Mesothelial cell of epicardium (in vitro differentiated cells): ENCODE measurements at regions not wholly inside any gene's neighbourhood (a gene's known extent, or its start where the extent isn't known, plus 50 kb on each side); places are given as distances from the start of the nearest gene placed in this dataset.

Experiments
- DNase-seq, 2 experiments: peaks; one replicate each; pipeline ENCODE4 v3.0.0; 2021; ENCODE audit warnings: low spot score in 2 of 2; ENCODE audit not compliant: unreplicated experiment in 2 of 2
- H3K27ac Mint-ChIP-seq: 2 replicates; pipeline ENCODE4 v1.8.0; 2021; ENCODE audit warnings: mixed read lengths
- H3K27me3 Mint-ChIP-seq: 2 replicates; pipeline ENCODE4 v1.8.0; 2021; ENCODE audit warnings: low read depth, mixed read lengths
- H3K36me3 Mint-ChIP-seq: 2 replicates; pipeline ENCODE4 v1.8.0; 2021; ENCODE audit warnings: mixed read lengths
- H3K4me1 Mint-ChIP-seq: 2 replicates; pipeline ENCODE4 v1.8.0; 2021; ENCODE audit warnings: mixed read lengths
- H3K4me3 Mint-ChIP-seq: 2 replicates; pipeline ENCODE4 v1.8.0; 2021; ENCODE audit warnings: mild to moderate bottlenecking, moderate library complexity, mixed read lengths
- H3K9me3 Mint-ChIP-seq: 2 replicates; pipeline ENCODE4 v1.8.0; 2021; ENCODE audit warnings: mixed read lengths
- CTCF ChIP-seq: fragments of 200-600 bp; sonication (generic); IDR thresholded peaks from one replicate; pipeline ENCODE4 v1.5.0; 2021; ENCODE audit warnings: antibody characterized with exemption; ENCODE audit not compliant: unreplicated experiment

GRCh38 chr22:23403720-23404688 is 176.1 kb downstream of the IGLL1 start:
- Mint-ChIP-seq H3K27me3 (no peaks in the 10 kb centered on the region), H3K9me3 (peaks cover 5% of the 10 kb centered on the region), H3K36me3 (no peaks in the 10 kb centered on the region), H3K4me3 (peak overlapping the region; percentile 44), H3K27ac (peak overlapping the region; percentile 87), H3K4me1 (peaks cover 67% of the 10 kb centered on the region)
- no peak for DNase-seq
- TF ChIP-seq CTCF = no peak

DNA sequence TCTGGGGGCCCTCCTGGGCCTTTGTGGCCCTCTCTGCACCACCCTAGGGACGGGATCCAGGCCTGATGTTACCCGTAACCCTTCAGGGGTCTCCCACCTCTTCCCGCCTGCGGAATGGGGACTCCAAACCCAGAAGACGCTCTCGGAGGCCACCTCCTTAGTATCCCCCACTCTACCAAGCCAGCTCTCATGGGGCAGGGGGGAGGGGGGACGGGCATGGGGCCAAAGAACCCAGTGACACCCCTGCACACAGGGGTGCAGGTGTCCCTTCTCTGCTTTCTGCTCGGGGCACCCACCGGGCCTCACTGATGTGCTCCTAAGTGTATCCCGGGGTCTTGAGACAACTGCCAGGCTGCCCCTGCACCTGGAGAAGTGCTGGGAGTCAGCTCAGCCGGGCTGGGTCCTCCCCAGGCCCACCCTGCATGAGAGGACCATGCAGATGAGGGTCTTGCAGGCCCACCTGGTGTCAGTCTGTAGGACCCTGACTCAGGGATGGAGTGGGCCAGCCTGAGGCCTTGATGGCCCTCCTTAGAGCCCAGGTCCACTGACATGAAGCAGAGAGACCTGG is 176.9 kb downstream of the IGLL1 start:
- H3K4me1 Mint-ChIP-seq = peaks cover 64% of the 10 kb centered on the region
- no peak for TF ChIP-seq CTCF
- H3K9me3 Mint-ChIP-seq = peaks cover 5% of the 10 kb centered on the region
- H3K36me3 Mint-ChIP-seq = no peaks in the 10 kb centered on the region
- H3K27ac Mint-ChIP-seq = peak overlapping the region; percentile 87
- no peak for DNase-seq
- H3K4me3 Mint-ChIP-seq = peak overlapping the region; percentile 26
- no peaks in the 10 kb centered on the region for H3K27me3 Mint-ChIP-seq

GRCh38 chr22:23402275-23403151 is 177.6 kb downstream of the IGLL1 start:
- peak; percentile 79 to 84 for DNase-seq
- Mint-ChIP-seq H3K27me3 (no peaks in the 10 kb centered on the region), H3K9me3 (peaks cover 5% of the 10 kb centered on the region), H3K27ac (peak overlapping the region; percentile 87), H3K36me3 (peaks cover 4% of the 10 kb centered on the region), H3K4me1 (peaks cover 64% of the 10 kb centered on the region), H3K4me3 (peak overlapping the region; percentile 78)
- TF ChIP-seq CTCF = peak; percentile 65

GRCh38 chr22:23401910-23402274 is 178.2 kb downstream of the IGLL1 start:
- peak overlapping the region; percentile 47 for H3K27ac Mint-ChIP-seq
- no peak for TF ChIP-seq CTCF

DNA sequence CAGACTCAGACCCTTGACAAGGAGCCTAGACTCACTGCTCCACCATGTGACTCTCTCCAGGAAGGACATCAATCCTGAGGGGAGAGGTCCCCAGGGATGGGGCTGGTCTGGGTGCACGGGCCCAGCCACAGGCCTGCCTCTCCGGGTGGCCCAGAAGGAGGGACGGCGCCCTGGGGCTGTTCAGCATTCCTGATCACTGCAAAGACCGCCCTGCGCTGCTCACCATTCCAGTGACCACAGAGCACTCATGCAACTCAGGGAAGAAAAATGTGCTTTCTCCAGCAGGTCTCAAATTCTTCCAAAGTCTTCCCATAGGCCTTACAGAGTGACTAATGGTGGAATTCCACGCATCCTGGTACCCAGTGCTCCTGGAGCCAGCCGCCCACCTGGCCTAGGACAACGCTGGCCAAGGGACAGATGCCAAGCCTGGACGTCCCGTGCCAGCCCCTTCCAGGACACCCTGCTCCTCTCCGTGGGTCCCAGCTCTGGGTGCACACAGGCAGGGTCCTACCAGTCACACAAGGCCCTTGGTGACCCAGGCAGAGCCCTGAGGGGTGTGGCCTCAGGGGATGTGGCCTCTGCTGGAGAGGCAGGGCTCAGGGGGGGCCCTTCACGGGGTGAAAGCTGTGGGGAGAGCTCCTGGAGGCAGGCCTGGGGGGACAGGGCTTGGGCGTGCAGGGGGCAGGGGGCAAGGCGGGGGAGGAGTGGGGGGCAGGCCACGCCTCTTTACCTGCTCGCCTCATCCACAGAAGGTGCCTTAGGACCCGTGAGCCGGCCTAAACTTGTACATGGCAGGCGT is 178.8 kb downstream of the IGLL1 start:
- no peaks in the 10 kb centered on the region for H3K27me3 Mint-ChIP-seq
- peak overlapping the region; percentile 78 for H3K4me3 Mint-ChIP-seq
- peaks cover 5% of the 10 kb centered on the region for H3K9me3 Mint-ChIP-seq
- TF ChIP-seq CTCF = no peak
- peak overlapping the region; percentile 93 for H3K27ac Mint-ChIP-seq
- H3K4me1 Mint-ChIP-seq = peaks cover 66% of the 10 kb centered on the region
- no peak for DNase-seq
- H3K36me3 Mint-ChIP-seq = peaks cover 9% of the 10 kb centered on the region

More at GRCh38 chr22:23401910-23402274, 178.2 kb downstream of the IGLL1 start:
- H3K9me3 Mint-ChIP-seq = peaks cover 5% of the 10 kb centered on the region
- peaks cover 64% of the 10 kb centered on the region for H3K4me1 Mint-ChIP-seq
- H3K27me3 Mint-ChIP-seq = no peaks in the 10 kb centered on the region
- peak overlapping the region; percentile 78 for H3K4me3 Mint-ChIP-seq
- no peak for DNase-seq
- peaks cover 9% of the 10 kb centered on the region for H3K36me3 Mint-ChIP-seq
